ENCODE measurements at regions not wholly inside any gene's neighbourhood (a gene's known extent, or its start where the extent isn't known, plus 50 kb on each side); places are given as distances from the start of the nearest gene placed in this dataset.

GRCh38 chr12:69167648-69168165 is 71.7 kb upstream of the CPSF6 start:
- no peaks in the 10 kb centered on the region for H3K27me3 Mint-ChIP-seq (ENCODE audit: unreplicated experiment)
- no peak overlapping the region for H3K4me3 Mint-ChIP-seq (ENCODE audit: unreplicated experiment)
- H3K36me3 Mint-ChIP-seq (ENCODE audit: low read depth, unreplicated experiment) = no peaks in the 10 kb centered on the region
- H3K4me1 Mint-ChIP-seq (ENCODE audit: unreplicated experiment) = peaks cover 7% of the 10 kb centered on the region
- no peak for DNase-seq (ENCODE audit: low spot score)
- no peak for TF ChIP-seq CTCF (IDR thresholded peaks at IDR 0.05; ENCODE audit: unreplicated experiment)
- no peaks in the 10 kb centered on the region for H3K9me3 Mint-ChIP-seq (ENCODE audit: unreplicated experiment)
- peak overlapping the region; percentile 21 for H3K27ac Mint-ChIP-seq (ENCODE audit: unreplicated experiment)

- Mint-ChIP-seq H3K4me3 (ENCODE audit: unreplicated experiment) (no peak overlapping the region), H3K36me3 (ENCODE audit: low read depth, unreplicated experiment) (no peaks in the 10 kb centered on the region), H3K9me3 (ENCODE audit: unreplicated experiment) (no peaks in the 10 kb centered on the region), H3K27me3 (ENCODE audit: unreplicated experiment) (no peaks in the 10 kb centered on the region), H3K4me1 (ENCODE audit: unreplicated experiment) (peaks cover 7% of the 10 kb centered on the region), H3K27ac (ENCODE audit: unreplicated experiment) (no peak overlapping the region)
- DNase-seq (ENCODE audit: low spot score) = no peak
- no peak for TF ChIP-seq CTCF (IDR thresholded peaks at IDR 0.05; ENCODE audit: unreplicated experiment)
These were observed 71.0 kb upstream of the CPSF6 start for GRCh38 chr12:69168363-69168762.

- no peak for TF ChIP-seq CTCF (IDR thresholded peaks at IDR 0.05; ENCODE audit: unreplicated experiment)
- no peak overlapping the region for H3K27ac Mint-ChIP-seq (ENCODE audit: unreplicated experiment)
- H3K27me3 Mint-ChIP-seq (ENCODE audit: unreplicated experiment) = no peaks in the 10 kb centered on the region
- DNase-seq (ENCODE audit: low spot score) = no peak
- peaks cover 7% of the 10 kb centered on the region for H3K4me1 Mint-ChIP-seq (ENCODE audit: unreplicated experiment)
- no peaks in the 10 kb centered on the region for H3K9me3 Mint-ChIP-seq (ENCODE audit: unreplicated experiment)
- H3K36me3 Mint-ChIP-seq (ENCODE audit: low read depth, unreplicated experiment) = no peaks in the 10 kb centered on the region
- H3K4me3 Mint-ChIP-seq (ENCODE audit: unreplicated experiment) = no peak overlapping the region
These were observed 70.5 kb upstream of the CPSF6 start for GRCh38 chr12:69168828-69169227.

GRCh38 chr12:69170293-69170692 is 69.1 kb upstream of the CPSF6 start:
- TF ChIP-seq CTCF (IDR thresholded peaks at IDR 0.05; ENCODE audit: unreplicated experiment) = no peak
- no peak overlapping the region for H3K4me3 Mint-ChIP-seq (ENCODE audit: unreplicated experiment)
- no peak for DNase-seq (ENCODE audit: low spot score)
- peaks cover 7% of the 10 kb centered on the region for H3K4me1 Mint-ChIP-seq (ENCODE audit: unreplicated experiment)
- no peaks in the 10 kb centered on the region for H3K9me3 Mint-ChIP-seq (ENCODE audit: unreplicated experiment)
- no peaks in the 10 kb centered on the region for H3K36me3 Mint-ChIP-seq (ENCODE audit: low read depth, unreplicated experiment)
- no peaks in the 10 kb centered on the region for H3K27me3 Mint-ChIP-seq (ENCODE audit: unreplicated experiment)
- H3K27ac Mint-ChIP-seq (ENCODE audit: unreplicated experiment) = no peak overlapping the region

- TF ChIP-seq CTCF (IDR thresholded peaks at IDR 0.05; ENCODE audit: unreplicated experiment) = no peak
- H3K27me3 Mint-ChIP-seq (ENCODE audit: unreplicated experiment) = peaks cover 2% of the 10 kb centered on the region
- no peak overlapping the region for H3K27ac Mint-ChIP-seq (ENCODE audit: unreplicated experiment)
- H3K9me3 Mint-ChIP-seq (ENCODE audit: unreplicated experiment) = no peaks in the 10 kb centered on the region
- DNase-seq (ENCODE audit: low spot score) = no peak
- no peak overlapping the region for H3K4me3 Mint-ChIP-seq (ENCODE audit: unreplicated experiment)
- peaks cover 7% of the 10 kb centered on the region for H3K4me1 Mint-ChIP-seq (ENCODE audit: unreplicated experiment)
- H3K36me3 Mint-ChIP-seq (ENCODE audit: low read depth, unreplicated experiment) = no peaks in the 10 kb centered on the region
These were observed 67.5 kb upstream of the CPSF6 start for GRCh38 chr12:69171881-69172280.
